Spleen (tissue), 7 donors: ENCODE measurements at regions not wholly inside any gene's neighbourhood (a gene's known extent, or its start where the extent isn't known, plus 50 kb on each side); places are given as distances from the start of the nearest gene placed in this dataset.

Source experiments
- CTCF ChIP-seq, 11 experiments: fragments of 200-600 bp in 7 of 11; fragments of 450-650 bp in 4 of 11; sonication (generic) in 4 of 11; IDR thresholded peaks in 8 of 11; conservative IDR thresholded peaks in 3 of 11; 1 replicate in 7 of 11; 2 replicates in 4 of 11; pipeline versions ENCODE4 v1.4.0 to v1.8.0; 2016 to 2021; ENCODE audit warnings: antibody characterized with exemption in 11 of 11, inconsistent platforms in 4 of 11, mild to moderate bottlenecking in 1 of 11
- POLR2A ChIP-seq, 3 donors: fragments of 450-650 bp; IDR thresholded peaks; one replicate each; pipeline ENCODE4 v1.5.1; 2017; ENCODE audit warnings: antibody characterized with exemption in 3 of 3, mild to moderate bottlenecking in 1 of 3
- POLR2AphosphoS5 ChIP-seq, 3 donors: sonication (generic); formaldehyde crosslinking; IDR thresholded peaks; one replicate each; pipeline ENCODE4 v1.5.1; 2017; ENCODE audit warnings: antibody characterized with exemption in 3 of 3
- donor health status: DM: no; HTN: no; CAD: no; lungs with moderate emphysema.
- donor health status: DM: no; HTN: no; CAD: no.
- donor health status: DM: no; HTN: no; CAD: no.

- TF ChIP-seq CTCF (IDR thresholded peaks at IDR 0.05 in 8 of 11, conservative IDR thresholded peaks at IDR 0.05 in 3 of 11) (no peak), POLR2A (IDR thresholded peaks at IDR 0.05) (no peak), POLR2AphosphoS5 (IDR thresholded peaks at IDR 0.05) (no peak)
Measured at GRCh38 chr17:65409381-65409780, 152.1 kb downstream of the AXIN2 start.
